SK-N-SH (cell line): ENCODE measurements at regions not wholly inside any gene's neighbourhood (a gene's known extent, or its start where the extent isn't known, plus 50 kb on each side); places are given as distances from the start of the nearest gene placed in this dataset.

Experiments used
- CTCF ChIA-PET: fragments of 300-600, 350-600 bp; formaldehyde crosslinking; extraction: SDS; loops from one replicate; lab custom pipeline; 2021; lab: Yijun Ruan, JAX
- POLR2A ChIA-PET: fragments of 350-600 bp; sonication (Branson Sonifier 250); formaldehyde crosslinking; extraction: SDS; loops from one replicate; lab custom pipeline; 2020; ENCODE audit warnings: antibody characterized with exemption, inconsistent platforms; lab: Yijun Ruan, JAX
- DNase-seq: peaks from one replicate; pipeline ENCODE4 v3.0.0; 2012
- H2AFZ ChIP-seq: fragments of 200-600 bp; sonication (generic); 2 replicates; pipeline ENCODE4 v1.8.1; 2016; ENCODE audit warnings: antibody characterized with exemption, mild to moderate bottlenecking, low read depth
- H3F3A ChIP-seq: fragments of 200-600 bp; sonication (generic); replicated peaks from 2 replicates; pipeline ENCODE3; 2016; ENCODE audit warnings: antibody characterized with exemption, mild to moderate bottlenecking; ENCODE audit not compliant: insufficient read depth
- H3K27ac ChIP-seq, 2 experiments: fragments of 200-500 bp in 1 of 2; fragments of 200-600 bp in 1 of 2; sonication (Bioruptor generic) in 1 of 2; sonication (generic), shearing (Covaris generic) in 1 of 2; 2 replicates each; pipeline versions ENCODE4 v1.5.1 to v1.6.1; 2014 to 2016; ENCODE audit warnings: low read depth in 2 of 2, inconsistent platforms in 1 of 2, low read length in 1 of 2, mild to moderate bottlenecking in 1 of 2, mixed read lengths in 1 of 2
- H3K27me3 ChIP-seq: fragments of 200-600 bp; sonication (generic), shearing (Covaris generic); 2 replicates; pipeline ENCODE4 v1.6.1; 2016; ENCODE audit warnings: mixed run types; ENCODE audit not compliant: insufficient read depth
- H3K36me3 ChIP-seq, 2 experiments: fragments of 200-500 bp in 1 of 2; fragments of 200-600 bp in 1 of 2; sonication (Bioruptor generic) in 1 of 2; sonication (generic) in 1 of 2; replicated peaks in 1 of 2; 2 replicates each; pipeline versions ENCODE3 to v1.5.1; 2014 to 2016; ENCODE audit warnings: low read length in 1 of 2, mild to moderate bottlenecking in 1 of 2; ENCODE audit not compliant: insufficient read depth in 2 of 2, control insufficient read depth in 1 of 2
- H3K4me1 ChIP-seq, 2 experiments: fragments of 200-500 bp in 1 of 2; fragments of 200-600 bp in 1 of 2; sonication (Bioruptor generic) in 1 of 2; sonication (generic), shearing (Covaris generic) in 1 of 2; 2 replicates each; pipeline versions ENCODE4 v1.5.1 to v1.6.1; 2014 to 2016; ENCODE audit warnings: low read depth in 1 of 2, low read length in 1 of 2, mixed run types in 1 of 2; ENCODE audit not compliant: insufficient read depth in 2 of 2, control insufficient read depth in 1 of 2
- H3K4me2 ChIP-seq: fragments of 200-600 bp; sonication (generic), shearing (Covaris generic); 2 replicates; pipeline ENCODE4 v1.6.1; 2017; ENCODE audit warnings: mixed run types
- H3K4me3 ChIP-seq, 2 experiments: fragments of 200-500 bp in 1 of 2; fragments of 200-600 bp in 1 of 2; sonication (Bioruptor generic) in 1 of 2; sonication (generic), shearing (Covaris generic) in 1 of 2; 2 replicates each; pipeline versions ENCODE4 v1.5.1 to v1.8.1; 2014 to 2016; ENCODE audit warnings: low read depth in 2 of 2, inconsistent platforms in 1 of 2, low read length in 1 of 2, mild to moderate bottlenecking in 1 of 2, mixed read lengths in 1 of 2, moderate library complexity in 1 of 2
- H3K79me2 ChIP-seq: fragments of 200-600 bp; sonication (generic); 2 replicates; pipeline ENCODE4 v1.8.1; 2017; ENCODE audit warnings: mild to moderate bottlenecking; ENCODE audit not compliant: insufficient read depth
- H3K9ac ChIP-seq: fragments of 200-600 bp; sonication (generic); 2 replicates; pipeline ENCODE4 v1.6.1; 2017; ENCODE audit warnings: mixed run types
- H3K9me2 ChIP-seq: fragments of 200-600 bp; sonication (generic); 2 replicates; pipeline ENCODE4 v1.6.1; 2017; ENCODE audit warnings: mixed run types
- H3K9me3 ChIP-seq: fragments of 200-600 bp; sonication (generic); 2 replicates; pipeline ENCODE4 v1.6.1; 2017; ENCODE audit warnings: mixed run types, mild to moderate bottlenecking, moderate library complexity
- H4K20me1 ChIP-seq: fragments of 200-600 bp; sonication (generic); 2 replicates; pipeline ENCODE4 v1.6.1; 2017; ENCODE audit warnings: mild to moderate bottlenecking, mixed run types; ENCODE audit not compliant: insufficient read depth
- FOXJ3 ChIP-seq: sonication (generic); formaldehyde crosslinking; IDR thresholded peaks from 2 replicates; pipeline ENCODE4 v1.5.1; 2020; ENCODE audit warnings: mild to moderate bottlenecking, missing genetic modification reagents
- GATA2 ChIP-seq: sonication (generic); formaldehyde crosslinking; IDR thresholded peaks from 2 replicates; pipeline ENCODE4 v1.5.0; 2020; ENCODE audit warnings: mild to moderate bottlenecking, missing genetic modification reagents
- JUND ChIP-seq: IDR thresholded peaks from 2 replicates; pipeline ENCODE4 v1.4.0; 2012
- NRF1 ChIP-seq: IDR thresholded peaks from 2 replicates; pipeline ENCODE4 v1.6.1; 2012; ENCODE audit warnings: low read depth, mild to moderate bottlenecking, low read length
- PBX3 ChIP-seq: IDR thresholded peaks from 2 replicates; pipeline ENCODE4; 2012
- RCOR1 ChIP-seq: fragments of 150-350 bp; IDR thresholded peaks from 2 replicates; pipeline ENCODE4 v1.6.1; 2017; ENCODE audit warnings: antibody characterized with exemption, low read length
- SMC3 ChIP-seq: IDR thresholded peaks from 2 replicates; pipeline ENCODE4 v1.6.1; 2012; ENCODE audit warnings: low read depth, low read length, improper control_type of control experiment
- TCF12 ChIP-seq: IDR thresholded peaks from 2 replicates; pipeline ENCODE4 v1.4.0; 2012
- USF2 ChIP-seq: fragments of 150-350 bp; IDR thresholded peaks from 2 replicates; pipeline ENCODE4 v1.6.1; 2017; ENCODE audit warnings: antibody characterized with exemption, low read length, low read depth, borderline replicate concordance
- ZBTB33 ChIP-seq: IDR thresholded peaks from 2 replicates; pipeline ENCODE4 v1.4.0; 2012; ENCODE audit warnings: low read depth, borderline replicate concordance
- WGBS: methylation state at CpG from one replicate; pipeline ENCODE4 v1.1.6; 2017; ENCODE audit warnings: low lambda C conversion rate; 5-methylcytosine and 5-hydroxymethylcytosine counted together

GRCh38 chr4:129394635-129395034, 298.7 kb downstream of the C4orf33 start:
- CTCF ChIA-PET, result no interaction called here
- Histone ChIP-seq H2AFZ (no peak overlapping the region), H3K27me3 (no peaks in the 10 kb centered on the region), H3K4me3 (no peak overlapping the region), H3F3A (no peaks in the 10 kb centered on the region), H4K20me1 (no peaks in the 10 kb centered on the region), H3K27ac (no peak overlapping the region), H3K9me3 (no peaks in the 10 kb centered on the region), H3K4me1 (no peaks in the 10 kb centered on the region), H3K9ac (no peak overlapping the region), H3K9me2 (no peaks in the 10 kb centered on the region), H3K36me3 (no peaks in the 10 kb centered on the region), H3K79me2 (no peaks in the 10 kb centered on the region), H3K4me2 (no peak overlapping the region)
- POLR2A ChIA-PET, result no interaction called here
- TF ChIP-seq GATA2 (CRISPR knock-in tag), result no peak
- TF ChIP-seq JUND, result no peak
- WGBS, result 37% methylated on average over 6 of the region's 6 CpGs
- DNase-seq, result no peak

- Histone ChIP-seq H3K27ac (no peak overlapping the region), H3K79me2 (no peaks in the 10 kb centered on the region), H3K9ac (no peak overlapping the region), H3K9me2 (no peaks in the 10 kb centered on the region), H3F3A (no peaks in the 10 kb centered on the region), H4K20me1 (no peaks in the 10 kb centered on the region), H3K36me3 (no peaks in the 10 kb centered on the region), H3K27me3 (no peaks in the 10 kb centered on the region), H3K4me2 (no peak overlapping the region), H3K4me3 (no peak overlapping the region), H2AFZ (no peak overlapping the region), H3K4me1 (no peaks in the 10 kb centered on the region), H3K9me3 (no peaks in the 10 kb centered on the region)
- CTCF ChIA-PET, result no interaction called here
- 28% methylated on average over 1 of the region's 1 CpG for WGBS
- POLR2A ChIA-PET, result no interaction called here
- no peak for DNase-seq
- TF ChIP-seq PBX3, result no peak
- no peak for TF ChIP-seq FOXJ3 (CRISPR knock-in tag)
- no peak for TF ChIP-seq TCF12
- no peak for TF ChIP-seq NRF1
- TF ChIP-seq SMC3, result no peak
- TF ChIP-seq ZBTB33, result no peak
- TF ChIP-seq RCOR1, result no peak
- TF ChIP-seq USF2, result no peak
- TF ChIP-seq, all 33 proteins: peak for 0
These were observed 307.9 kb downstream of the C4orf33 start for GRCh38 chr4:129403848-129404247.
